ENCODE measurements at regions not wholly inside any gene's neighbourhood (a gene's known extent, or its start where the extent isn't known, plus 50 kb on each side); places are given as distances from the start of the nearest gene placed in this dataset.

GRCh38 chr4:156413239-156414135 is 459.8 kb upstream of the CTSO start:
- H3K4me3 ChIP-seq: no peak overlapping the region
- H3K36me3 ChIP-seq: no peaks in the 10 kb centered on the region
- TF ChIP-seq CTCF (IDR thresholded peaks at IDR 0.05): no peak
- no peak for DNase-seq (ENCODE audit: low spot score)
- H3K27me3 ChIP-seq (replicated peaks; ENCODE audit: insufficient read depth): no peaks in the 10 kb centered on the region
- ATAC-seq (ENCODE audit: insufficient number of reproducible peaks, low FRiP score, low read depth): no peak
- no peak overlapping the region for H3K27ac ChIP-seq
- no peaks in the 10 kb centered on the region for H3K9me3 ChIP-seq
- no peaks in the 10 kb centered on the region for H3K4me1 ChIP-seq (ENCODE audit: control insufficient read depth in 1 of 2, low read depth in 2 of 2)

- H3K9me3 ChIP-seq: no peaks in the 10 kb centered on the region
- H3K4me3 ChIP-seq: no peak overlapping the region
- H3K27ac ChIP-seq: no peak overlapping the region
- H3K4me1 ChIP-seq (ENCODE audit: control insufficient read depth in 1 of 2, low read depth in 2 of 2): no peaks in the 10 kb centered on the region
- DNase-seq (ENCODE audit: low spot score): no peak
- no peak for TF ChIP-seq CTCF (IDR thresholded peaks at IDR 0.05)
- ATAC-seq (ENCODE audit: insufficient number of reproducible peaks, low FRiP score, low read depth): no peak
- H3K36me3 ChIP-seq: no peaks in the 10 kb centered on the region
- H3K27me3 ChIP-seq (replicated peaks; ENCODE audit: insufficient read depth): no peaks in the 10 kb centered on the region
These were observed 457.9 kb upstream of the CTSO start for GRCh38 chr4:156411531-156411930.

- no peak overlapping the region for H3K27ac ChIP-seq
- no peak for DNase-seq (ENCODE audit: low spot score)
- no peak for TF ChIP-seq CTCF (IDR thresholded peaks at IDR 0.05)
- H3K36me3 ChIP-seq: no peaks in the 10 kb centered on the region
- no peak for ATAC-seq (ENCODE audit: insufficient number of reproducible peaks, low FRiP score, low read depth)
- H3K27me3 ChIP-seq (replicated peaks; ENCODE audit: insufficient read depth): no peaks in the 10 kb centered on the region
- no peak overlapping the region for H3K4me3 ChIP-seq
- no peaks in the 10 kb centered on the region for H3K4me1 ChIP-seq (ENCODE audit: control insufficient read depth in 1 of 2, low read depth in 2 of 2)
- no peaks in the 10 kb centered on the region for H3K9me3 ChIP-seq
These were observed 455.1 kb upstream of the CTSO start for GRCh38 chr4:156408749-156409148.

GRCh38 chr4:156401371-156401770 is 447.7 kb upstream of the CTSO start:
- Histone ChIP-seq H3K36me3 (no peaks in the 10 kb centered on the region), H3K4me3 (no peak overlapping the region), H3K27me3 (replicated peaks; ENCODE audit: insufficient read depth) (no peaks in the 10 kb centered on the region), H3K4me1 (ENCODE audit: control insufficient read depth in 1 of 2, low read depth in 2 of 2) (no peaks in the 10 kb centered on the region), H3K27ac (no peak overlapping the region), H3K9me3 (peaks cover 7% of the 10 kb centered on the region)
- TF ChIP-seq CTCF (IDR thresholded peaks at IDR 0.05): no peak
- ATAC-seq (ENCODE audit: insufficient number of reproducible peaks, low FRiP score, low read depth) (no peak), DNase-seq (ENCODE audit: low spot score) (no peak)

- Histone ChIP-seq H3K27me3 (replicated peaks; ENCODE audit: insufficient read depth) (no peaks in the 10 kb centered on the region), H3K4me1 (ENCODE audit: control insufficient read depth in 1 of 2, low read depth in 2 of 2) (no peaks in the 10 kb centered on the region)
- TF ChIP-seq CTCF (IDR thresholded peaks at IDR 0.05): no peak
These were observed 442.9 kb upstream of the CTSO start for GRCh38 chr4:156396534-156396933.

More at GRCh38 chr4:156396534-156396933, 442.9 kb upstream of the CTSO start:
- ATAC-seq (ENCODE audit: insufficient number of reproducible peaks, low FRiP score, low read depth) (no peak), DNase-seq (ENCODE audit: low spot score) (no peak)
- H3K9me3 ChIP-seq: no peaks in the 10 kb centered on the region
- H3K4me3 ChIP-seq: no peak overlapping the region
- H3K27ac ChIP-seq: no peak overlapping the region
- no peaks in the 10 kb centered on the region for H3K36me3 ChIP-seq

Data from thoracic aorta (tissue), 2 donors.